ENCODE measurements at regions not wholly inside any gene's neighbourhood (a gene's known extent, or its start where the extent isn't known, plus 50 kb on each side); places are given as distances from the start of the nearest gene placed in this dataset.
"Not testable (repeated sequence)": the region's sequence is repeated elsewhere in the genome, so short reads cannot be mapped to it uniquely, and the experiment has no call there.

DNA sequence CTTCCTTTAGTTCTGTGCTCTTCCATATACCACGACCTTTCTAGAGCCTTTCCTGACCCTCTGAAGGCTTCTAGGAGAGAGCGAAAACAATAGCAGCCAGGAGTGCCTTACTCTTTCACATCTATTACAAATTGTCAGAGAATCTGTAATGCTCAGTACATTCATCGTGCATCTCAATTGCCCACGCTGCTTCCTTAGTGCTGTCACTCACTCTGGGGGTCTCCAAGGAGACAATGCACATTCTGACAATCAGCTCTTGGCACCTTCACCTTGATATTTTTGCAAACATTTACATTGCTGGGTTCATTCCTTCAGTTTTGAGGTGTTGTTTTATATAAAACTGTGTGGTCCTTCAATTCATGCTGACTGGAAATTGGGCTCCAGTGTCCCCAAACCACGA is 110.1 kb upstream of the GPR101 start:
- TF ChIP-seq CTCF (IDR thresholded peaks at IDR 0.05) = no peak

DNA sequence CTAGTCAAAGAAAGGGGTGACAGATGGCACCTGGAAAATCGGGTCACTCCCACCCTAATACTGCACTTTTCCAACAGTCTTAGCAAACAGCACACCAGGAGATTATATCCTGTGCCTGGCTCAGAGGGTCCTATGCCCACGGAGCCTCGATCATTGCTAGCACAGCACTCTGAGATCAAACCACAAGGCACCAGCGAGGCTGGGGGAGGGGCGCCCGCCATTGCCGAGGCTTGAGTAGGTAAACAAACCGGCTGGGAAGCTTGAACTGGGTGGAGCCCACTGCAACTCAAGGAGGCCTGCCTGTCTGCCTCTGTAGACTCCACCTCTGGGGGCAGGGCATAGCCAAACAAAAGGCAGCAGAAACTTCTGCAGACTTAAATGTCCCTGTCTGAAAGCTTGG is 88.9 kb upstream of the GPR101 start:
- not testable (repeated sequence) for H3K27me3 ChIP-seq (replicated peaks; ENCODE audit: insufficient read depth); H3K9me3 ChIP-seq; H3K36me3 ChIP-seq; H3K27ac ChIP-seq; H3K4me3 ChIP-seq; H3K4me1 ChIP-seq (ENCODE audit: control insufficient read depth in 1 of 2, low read depth in 2 of 2); ATAC-seq (ENCODE audit: insufficient number of reproducible peaks, low FRiP score, low read depth); DNase-seq (ENCODE audit: low spot score)

More for the DNA sequence above, 110.1 kb upstream of the GPR101 start:
- H3K4me1 ChIP-seq (ENCODE audit: control insufficient read depth in 1 of 2, low read depth in 2 of 2) = no peaks in the 10 kb centered on the region
- ATAC-seq (ENCODE audit: insufficient number of reproducible peaks, low FRiP score, low read depth) = no peak
- no peaks in the 10 kb centered on the region for H3K36me3 ChIP-seq
- no peak overlapping the region for H3K27ac ChIP-seq
- DNase-seq (ENCODE audit: low spot score) = no peak
- no peaks in the 10 kb centered on the region for H3K27me3 ChIP-seq (replicated peaks; ENCODE audit: insufficient read depth)
- H3K9me3 ChIP-seq = no peaks in the 10 kb centered on the region
- H3K4me3 ChIP-seq = no peak overlapping the region

DNA sequence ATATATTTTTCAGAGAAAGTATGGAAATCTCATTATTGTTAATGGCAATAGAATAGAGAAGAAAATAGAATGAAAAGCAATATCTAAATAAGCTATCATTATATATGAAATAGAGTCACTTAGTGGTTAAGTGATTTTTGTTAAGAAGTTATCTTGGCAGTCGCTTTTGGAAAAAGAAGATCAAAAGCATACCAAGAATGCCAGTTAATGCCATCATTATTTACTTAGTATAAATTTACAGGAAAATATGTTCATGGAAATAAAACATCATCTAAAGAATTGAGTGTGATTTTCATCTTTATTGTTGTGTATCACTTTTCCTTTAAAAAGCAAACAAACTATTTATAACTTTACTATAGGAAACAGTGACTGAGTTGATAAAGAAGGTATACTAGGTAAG is 85.3 kb upstream of the GPR101 start:
- Histone ChIP-seq H3K4me3 (no peak overlapping the region), H3K27ac (no peak overlapping the region), H3K27me3 (replicated peaks; ENCODE audit: insufficient read depth) (no peaks in the 10 kb centered on the region), H3K36me3 (no peaks in the 10 kb centered on the region), H3K9me3 (no peaks in the 10 kb centered on the region), H3K4me1 (ENCODE audit: control insufficient read depth in 1 of 2, low read depth in 2 of 2) (no peaks in the 10 kb centered on the region)
- TF ChIP-seq CTCF (IDR thresholded peaks at IDR 0.05) = no peak
- ATAC-seq (ENCODE audit: insufficient number of reproducible peaks, low FRiP score, low read depth) (no peak), DNase-seq (ENCODE audit: low spot score) (no peak)

GRCh38 chrX:137118536-137118935 is 84.7 kb upstream of the GPR101 start:
- no peak for TF ChIP-seq CTCF (IDR thresholded peaks at IDR 0.05)
- DNase-seq (ENCODE audit: low spot score) (no peak), ATAC-seq (ENCODE audit: insufficient number of reproducible peaks, low FRiP score, low read depth) (no peak)
- H3K4me3 ChIP-seq = no peak overlapping the region
- no peaks in the 10 kb centered on the region for H3K27me3 ChIP-seq (replicated peaks; ENCODE audit: insufficient read depth)
- H3K9me3 ChIP-seq = no peaks in the 10 kb centered on the region
- H3K4me1 ChIP-seq (ENCODE audit: control insufficient read depth in 1 of 2, low read depth in 2 of 2) = no peaks in the 10 kb centered on the region
- no peak overlapping the region for H3K27ac ChIP-seq
- no peaks in the 10 kb centered on the region for H3K36me3 ChIP-seq

- Histone ChIP-seq H3K4me1 (ENCODE audit: control insufficient read depth in 1 of 2, low read depth in 2 of 2) (no peaks in the 10 kb centered on the region), H3K9me3 (no peaks in the 10 kb centered on the region), H3K27me3 (replicated peaks; ENCODE audit: insufficient read depth) (no peaks in the 10 kb centered on the region), H3K27ac (no peak overlapping the region), H3K36me3 (no peaks in the 10 kb centered on the region), H3K4me3 (no peak overlapping the region)
- ATAC-seq (ENCODE audit: insufficient number of reproducible peaks, low FRiP score, low read depth) (no peak), DNase-seq (ENCODE audit: low spot score) (no peak)
- TF ChIP-seq CTCF (IDR thresholded peaks at IDR 0.05) = no peak
Measured at GRCh38 chrX:137118136-137118535, 84.3 kb upstream of the GPR101 start.

DNA sequence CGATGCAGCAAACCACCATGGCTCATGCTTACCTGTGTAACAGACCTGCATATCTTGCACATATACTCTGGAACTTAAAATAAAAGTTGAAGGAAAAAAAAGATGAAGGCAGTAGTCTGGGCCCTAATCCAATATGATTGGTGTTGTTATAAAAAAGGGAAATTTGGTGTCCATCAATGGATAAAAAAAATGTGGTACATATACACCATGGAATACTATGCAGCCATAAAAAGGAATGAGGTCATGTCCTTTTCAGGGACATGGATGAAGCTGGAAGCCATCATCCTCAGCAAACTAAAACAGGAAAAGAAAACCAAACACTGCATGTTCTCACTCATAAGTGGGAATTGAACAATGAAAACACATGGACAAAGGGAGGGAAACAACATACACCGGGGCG is 74.1 kb upstream of the GPR101 start:
- H3K9me3 ChIP-seq; H3K4me3 ChIP-seq; ATAC-seq (ENCODE audit: insufficient number of reproducible peaks, low FRiP score, low read depth); H3K27ac ChIP-seq; H3K4me1 ChIP-seq (ENCODE audit: control insufficient read depth in 1 of 2, low read depth in 2 of 2); DNase-seq (ENCODE audit: low spot score); H3K27me3 ChIP-seq (replicated peaks; ENCODE audit: insufficient read depth); H3K36me3 ChIP-seq: not testable (repeated sequence)

All from thoracic aorta (tissue), 2 donors.